Mammary epithelial cell (primary cell): ENCODE measurements at regions not wholly inside any gene's neighbourhood (a gene's known extent, or its start where the extent isn't known, plus 50 kb on each side); places are given as distances from the start of the nearest gene placed in this dataset.

Experiments used
- EZH2 ChIP-seq: IDR thresholded peaks from 2 replicates; pipeline ENCODE4 v1.6.1; 2012; ENCODE audit warnings: low read length, inconsistent platforms, borderline replicate concordance
- TF ChIP-seq, protein P1 (sequence below), 2 donors: IDR thresholded peaks in 1 of 2; conservative IDR thresholded peaks in 1 of 2; 2 replicates each; pipeline ENCODE4 v1.5.1; 2011 to 2012; ENCODE audit warnings: inconsistent platforms in 2 of 2, low read length in 2 of 2, mild to moderate bottlenecking in 2 of 2, control low read depth in 1 of 2, low read depth in 1 of 2; ENCODE audit not compliant: insufficient read depth in 1 of 2; ENCODE audit errors: extremely low read depth in 1 of 2

GRCh38 chr3:104519068-104519467 is 847.6 kb upstream of the ALCAM start:
- TF ChIP-seq, protein P1, sequence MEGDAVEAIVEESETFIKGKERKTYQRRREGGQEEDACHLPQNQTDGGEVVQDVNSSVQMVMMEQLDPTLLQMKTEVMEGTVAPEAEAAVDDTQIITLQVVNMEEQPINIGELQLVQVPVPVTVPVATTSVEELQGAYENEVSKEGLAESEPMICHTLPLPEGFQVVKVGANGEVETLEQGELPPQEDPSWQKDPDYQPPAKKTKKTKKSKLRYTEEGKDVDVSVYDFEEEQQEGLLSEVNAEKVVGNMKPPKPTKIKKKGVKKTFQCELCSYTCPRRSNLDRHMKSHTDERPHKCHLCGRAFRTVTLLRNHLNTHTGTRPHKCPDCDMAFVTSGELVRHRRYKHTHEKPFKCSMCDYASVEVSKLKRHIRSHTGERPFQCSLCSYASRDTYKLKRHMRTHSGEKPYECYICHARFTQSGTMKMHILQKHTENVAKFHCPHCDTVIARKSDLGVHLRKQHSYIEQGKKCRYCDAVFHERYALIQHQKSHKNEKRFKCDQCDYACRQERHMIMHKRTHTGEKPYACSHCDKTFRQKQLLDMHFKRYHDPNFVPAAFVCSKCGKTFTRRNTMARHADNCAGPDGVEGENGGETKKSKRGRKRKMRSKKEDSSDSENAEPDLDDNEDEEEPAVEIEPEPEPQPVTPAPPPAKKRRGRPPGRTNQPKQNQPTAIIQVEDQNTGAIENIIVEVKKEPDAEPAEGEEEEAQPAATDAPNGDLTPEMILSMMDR (conservative IDR thresholded peaks at IDR 0.05 in 1 of 2, IDR thresholded peaks at IDR 0.05 in 1 of 2; ENCODE audit: extremely low read depth in 1 of 2, insufficient read depth in 1 of 2, low read depth in 1 of 2, low read length in 2 of 2), result no peak
- TF ChIP-seq EZH2, result no peak
